Naive B cell (primary cell): ENCODE measurements at regions not wholly inside any gene's neighbourhood (a gene's known extent, or its start where the extent isn't known, plus 50 kb on each side); places are given as distances from the start of the nearest gene placed in this dataset.

Experiments
- ATAC-seq, 2 donors: fragments of 150-1000 bp; cut with Tn5 transposase; 2 replicates each; pipeline ENCODE4 v1.10.0; 2021; ENCODE audit warnings: low read depth in 2 of 2, mild to moderate bottlenecking in 2 of 2, moderate library complexity in 2 of 2
- DNase-seq: peaks from one replicate; pipeline ENCODE4 v3.0.0; 2022
- H3K27ac Mint-ChIP-seq, 6 donors: one replicate each; pipeline ENCODE4 v1.8.0; 2020 to 2022; ENCODE audit warnings: mild to moderate bottlenecking in 6 of 6, mixed read lengths in 6 of 6, moderate library complexity in 5 of 6, inconsistent platforms in 2 of 6
- H3K27me3 Mint-ChIP-seq, 3 donors: one replicate each; pipeline ENCODE4 v1.8.0; 2021 to 2022; ENCODE audit warnings: mixed read lengths in 3 of 3, mild to moderate bottlenecking in 1 of 3
- H3K36me3 Mint-ChIP-seq, 2 donors: one replicate each; pipeline ENCODE4 v1.8.0; 2020 to 2022; ENCODE audit warnings: mixed read lengths in 2 of 2, inconsistent platforms in 1 of 2, mild to moderate bottlenecking in 1 of 2
- H3K4me1 Mint-ChIP-seq, 3 donors: one replicate each; pipeline ENCODE4 v1.8.0; 2020 to 2022; ENCODE audit warnings: mixed read lengths in 3 of 3, inconsistent platforms in 1 of 3, mild to moderate bottlenecking in 1 of 3, moderate library complexity in 1 of 3
- H3K4me3 Mint-ChIP-seq, 8 donors: one replicate each; pipeline ENCODE4 v1.8.0; 2020 to 2022; ENCODE audit warnings: mild to moderate bottlenecking in 8 of 8, mixed read lengths in 8 of 8, moderate library complexity in 8 of 8, inconsistent platforms in 2 of 8
- H3K9me3 Mint-ChIP-seq, 7 donors: one replicate each; pipeline ENCODE4 v1.8.0; 2020 to 2022; ENCODE audit warnings: mixed read lengths in 7 of 7, mild to moderate bottlenecking in 5 of 7, inconsistent platforms in 2 of 7, moderate library complexity in 1 of 7

- Mint-ChIP-seq H3K36me3 (peaks cover 3 to 14% of the 10 kb centered on the region in 2 donors), H3K4me3 (peak overlapping the region; percentile 50 to 82 (median 70)), H3K4me1 (peaks cover 47 to 59% (median 48%) of the 10 kb centered on the region in 3 donors), H3K27me3 (no peaks in the 10 kb centered on the region), H3K27ac (peak overlapping the region; percentile 94 to 97 (median 96)), H3K9me3 (peaks cover 0 to 13% (median 6%) of the 10 kb centered on the region in 7 donors)
- no peak for DNase-seq
- no peak for ATAC-seq
These were observed 227.0 kb upstream of the CTNNB1 start for GRCh38 chr3:40972350-40972749.

- Mint-ChIP-seq H3K4me1 (peaks cover 42 to 53% (median 43%) of the 10 kb centered on the region in 3 donors), H3K9me3 (peaks cover 0 to 13% (median 0%) of the 10 kb centered on the region in 7 donors), H3K4me3 (no peak overlapping the region), H3K27ac (peak overlapping the region in 5 of 6 donors; percentile 25 to 97 (median 96)), H3K27me3 (no peaks in the 10 kb centered on the region), H3K36me3 (peaks cover 3 to 14% of the 10 kb centered on the region in 2 donors)
- DNase-seq (no peak), ATAC-seq (no peak)
These were observed 226.2 kb upstream of the CTNNB1 start for GRCh38 chr3:40973141-40973540.

- ATAC-seq: no peak
- Mint-ChIP-seq H3K4me1 (peaks cover 24 to 36% (median 32%) of the 10 kb centered on the region in 3 donors), H3K4me3 (no peak overlapping the region), H3K27me3 (no peaks in the 10 kb centered on the region), H3K27ac (no peak overlapping the region), H3K9me3 (peaks cover 0 to 13% (median 0%) of the 10 kb centered on the region in 7 donors), H3K36me3 (peaks cover 3 to 14% of the 10 kb centered on the region in 2 donors)
- no peak for DNase-seq
These were observed 223.6 kb upstream of the CTNNB1 start for GRCh38 chr3:40975711-40976121.

- Mint-ChIP-seq H3K27me3 (no peaks in the 10 kb centered on the region), H3K4me3 (no peak overlapping the region), H3K36me3 (peaks cover under 1 to 9% of the 10 kb centered on the region in 2 donors), H3K4me1 (peaks cover 19 to 32% (median 26%) of the 10 kb centered on the region in 3 donors), H3K9me3 (peaks cover 0 to 10% (median 0%) of the 10 kb centered on the region in 7 donors), H3K27ac (peak overlapping the region in 1 of 6 donors; percentile 7)
- ATAC-seq (no peak), DNase-seq (no peak)
These were observed 223.1 kb upstream of the CTNNB1 start for GRCh38 chr3:40976241-40976640.

GRCh38 chr3:40978442-40978841 lies 220.9 kb upstream of the CTNNB1 start:
- ATAC-seq (no peak), DNase-seq (no peak)
- Mint-ChIP-seq H3K9me3 (peaks cover 0 to 9% (median 0%) of the 10 kb centered on the region in 7 donors), H3K27me3 (peaks cover 0 to 9% (median 8%) of the 10 kb centered on the region in 3 donors), H3K27ac (no peak overlapping the region), H3K4me3 (no peak overlapping the region), H3K4me1 (peaks cover 0 to 19% (median 9%) of the 10 kb centered on the region in 3 donors), H3K36me3 (peaks cover 0 to 7% of the 10 kb centered on the region in 2 donors)

- Mint-ChIP-seq H3K36me3 (no peaks in the 10 kb centered on the region), H3K9me3 (no peaks in the 10 kb centered on the region), H3K4me3 (no peak overlapping the region), H3K27me3 (peaks cover under 1 to 17% (median 9%) of the 10 kb centered on the region in 3 donors), H3K4me1 (peaks cover 0 to 12% (median 2%) of the 10 kb centered on the region in 3 donors), H3K27ac (peak overlapping the region in 1 of 6 donors; percentile 62)
- ATAC-seq: no peak
- DNase-seq: no peak
These were observed 219.3 kb upstream of the CTNNB1 start for GRCh38 chr3:40979962-40980361.

- no peak overlapping the region for H3K4me3 Mint-ChIP-seq
- H3K27me3 Mint-ChIP-seq: peaks cover 4 to 19% (median 9%) of the 10 kb centered on the region in 3 donors
- peaks cover 0 to 12% (median 2%) of the 10 kb centered on the region in 3 donors for H3K4me1 Mint-ChIP-seq
- no peaks in the 10 kb centered on the region for H3K9me3 Mint-ChIP-seq
- H3K27ac Mint-ChIP-seq: peak overlapping the region in 3 of 6 donors; percentile 8 to 93 (median 16)
- no peak for ATAC-seq
- no peaks in the 10 kb centered on the region for H3K36me3 Mint-ChIP-seq
- DNase-seq: no peak
These were observed 218.8 kb upstream of the CTNNB1 start for GRCh38 chr3:40980467-40980866.

- Mint-ChIP-seq H3K27ac (no peak overlapping the region), H3K27me3 (peaks cover 10 to 38% (median 14%) of the 10 kb centered on the region in 3 donors), H3K9me3 (peaks cover 0 to 4% (median 0%) of the 10 kb centered on the region in 7 donors), H3K4me3 (no peak overlapping the region), H3K36me3 (no peaks in the 10 kb centered on the region), H3K4me1 (no peaks in the 10 kb centered on the region)
- DNase-seq (no peak), ATAC-seq (no peak)
These were observed 214.1 kb upstream of the CTNNB1 start for GRCh38 chr3:40985195-40985594.

- DNase-seq (no peak), ATAC-seq (no peak)
- H3K27me3 Mint-ChIP-seq: peaks cover 6 to 29% (median 10%) of the 10 kb centered on the region in 3 donors
- H3K27ac Mint-ChIP-seq: no peak overlapping the region
- no peak overlapping the region for H3K4me3 Mint-ChIP-seq
- no peaks in the 10 kb centered on the region for H3K36me3 Mint-ChIP-seq
- peaks cover 0 to 4% (median 0%) of the 10 kb centered on the region in 7 donors for H3K9me3 Mint-ChIP-seq
- H3K4me1 Mint-ChIP-seq: no peaks in the 10 kb centered on the region
These were observed 210.8 kb upstream of the CTNNB1 start for GRCh38 chr3:40988468-40988867.

GRCh38 chr3:40989141-40990061 lies 209.9 kb upstream of the CTNNB1 start:
- H3K36me3 Mint-ChIP-seq: no peaks in the 10 kb centered on the region
- H3K27me3 Mint-ChIP-seq: peaks cover 5 to 26% (median 10%) of the 10 kb centered on the region in 3 donors
- H3K4me1 Mint-ChIP-seq: no peaks in the 10 kb centered on the region
- peaks cover 0 to 4% (median 0%) of the 10 kb centered on the region in 7 donors for H3K9me3 Mint-ChIP-seq
- no peak for ATAC-seq
- no peak for DNase-seq
- H3K27ac Mint-ChIP-seq: peak overlapping the region in 2 of 6 donors; percentile 12 to 75
- H3K4me3 Mint-ChIP-seq: peak overlapping the region in 1 of 8 donors; percentile 61

GRCh38 chr3:40990062-40990456 lies 209.2 kb upstream of the CTNNB1 start:
- H3K4me3 Mint-ChIP-seq: no peak overlapping the region
- ATAC-seq (no peak), DNase-seq (no peak)
- H3K9me3 Mint-ChIP-seq: peaks cover 0 to 4% (median 0%) of the 10 kb centered on the region in 7 donors
- H3K36me3 Mint-ChIP-seq: no peaks in the 10 kb centered on the region
- H3K4me1 Mint-ChIP-seq: no peaks in the 10 kb centered on the region
- peaks cover 5 to 20% (median 9%) of the 10 kb centered on the region in 3 donors for H3K27me3 Mint-ChIP-seq
- H3K27ac Mint-ChIP-seq: peak overlapping the region in 1 of 6 donors; percentile 12

- H3K36me3 Mint-ChIP-seq: no peaks in the 10 kb centered on the region
- no peak for ATAC-seq
- H3K9me3 Mint-ChIP-seq: peaks cover 0 to 4% (median 0%) of the 10 kb centered on the region in 7 donors
- H3K27ac Mint-ChIP-seq: no peak overlapping the region
- no peak for DNase-seq
- H3K4me3 Mint-ChIP-seq: no peak overlapping the region
- peaks cover 0 to 7% (median 5%) of the 10 kb centered on the region in 3 donors for H3K27me3 Mint-ChIP-seq
- no peaks in the 10 kb centered on the region for H3K4me1 Mint-ChIP-seq
These were observed 207.3 kb upstream of the CTNNB1 start for GRCh38 chr3:40992023-40992422.

- H3K27me3 Mint-ChIP-seq: peaks cover 0 to 18% (median 5%) of the 10 kb centered on the region in 3 donors
These were observed 204.7 kb upstream of the CTNNB1 start for GRCh38 chr3:40994611-40995010.

GRCh38 chr3:40995271-40995670 lies 204.0 kb upstream of the CTNNB1 start:
- Mint-ChIP-seq H3K4me3 (no peak overlapping the region), H3K27ac (no peak overlapping the region), H3K36me3 (no peaks in the 10 kb centered on the region), H3K9me3 (no peaks in the 10 kb centered on the region), H3K4me1 (no peaks in the 10 kb centered on the region), H3K27me3 (peaks cover 0 to 15% (median 0%) of the 10 kb centered on the region in 3 donors)
- ATAC-seq (no peak), DNase-seq (no peak)

More at GRCh38 chr3:40994611-40995010, 204.7 kb upstream of the CTNNB1 start:
- Mint-ChIP-seq H3K36me3 (no peaks in the 10 kb centered on the region), H3K27ac (no peak overlapping the region), H3K4me3 (no peak overlapping the region), H3K4me1 (no peaks in the 10 kb centered on the region), H3K9me3 (no peaks in the 10 kb centered on the region)
- ATAC-seq (no peak), DNase-seq (no peak)
